ENCODE measurements at regions not wholly inside any gene's neighbourhood (a gene's known extent, or its start where the extent isn't known, plus 50 kb on each side); places are given as distances from the start of the nearest gene placed in this dataset.
"Not testable (repeated sequence)": the region's sequence is repeated elsewhere in the genome, so short reads cannot be mapped to it uniquely, and the experiment has no call there.

DNA sequence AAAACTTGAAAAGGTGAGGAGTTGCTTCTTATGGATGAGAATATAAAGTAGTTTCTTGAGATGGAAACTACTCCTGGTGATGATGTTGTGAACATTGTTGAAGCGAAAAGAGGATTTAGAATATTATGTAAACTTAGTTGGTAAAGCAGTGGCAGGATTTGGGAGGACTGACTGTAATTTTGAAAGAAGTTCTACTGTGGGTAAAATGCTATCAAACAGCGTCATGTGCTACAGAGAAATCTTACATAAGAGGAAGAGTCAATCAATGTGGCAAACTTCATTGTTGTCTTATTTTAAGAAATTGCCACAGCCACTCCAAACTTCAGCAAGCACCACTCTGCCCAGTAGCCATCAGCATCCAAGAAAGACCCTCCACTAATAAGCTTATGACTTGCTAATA lies 112.9 kb upstream of the ZEB2 start:
- DNase-seq, result no peak

DNA sequence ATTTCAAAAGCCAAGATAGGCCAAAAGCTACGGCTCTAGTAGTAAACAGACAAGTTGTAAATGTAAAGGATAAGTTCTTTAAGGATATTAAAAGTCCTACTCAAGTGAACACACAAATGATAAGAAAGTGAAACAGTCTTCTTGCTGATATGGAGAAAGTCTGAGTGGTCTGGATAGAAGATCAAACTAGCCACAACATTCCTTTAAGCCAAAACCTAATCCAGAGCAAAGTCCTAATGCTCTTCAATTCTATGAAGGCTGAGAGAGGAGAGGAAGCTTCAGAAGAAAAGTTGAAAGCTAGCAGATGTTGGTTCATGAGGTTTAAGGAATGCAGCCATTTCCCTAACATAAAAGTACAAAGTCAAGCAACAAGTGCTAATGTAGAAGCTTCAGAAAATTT lies 111.7 kb upstream of the ZEB2 start:
- DNase-seq, result no peak

DNA sequence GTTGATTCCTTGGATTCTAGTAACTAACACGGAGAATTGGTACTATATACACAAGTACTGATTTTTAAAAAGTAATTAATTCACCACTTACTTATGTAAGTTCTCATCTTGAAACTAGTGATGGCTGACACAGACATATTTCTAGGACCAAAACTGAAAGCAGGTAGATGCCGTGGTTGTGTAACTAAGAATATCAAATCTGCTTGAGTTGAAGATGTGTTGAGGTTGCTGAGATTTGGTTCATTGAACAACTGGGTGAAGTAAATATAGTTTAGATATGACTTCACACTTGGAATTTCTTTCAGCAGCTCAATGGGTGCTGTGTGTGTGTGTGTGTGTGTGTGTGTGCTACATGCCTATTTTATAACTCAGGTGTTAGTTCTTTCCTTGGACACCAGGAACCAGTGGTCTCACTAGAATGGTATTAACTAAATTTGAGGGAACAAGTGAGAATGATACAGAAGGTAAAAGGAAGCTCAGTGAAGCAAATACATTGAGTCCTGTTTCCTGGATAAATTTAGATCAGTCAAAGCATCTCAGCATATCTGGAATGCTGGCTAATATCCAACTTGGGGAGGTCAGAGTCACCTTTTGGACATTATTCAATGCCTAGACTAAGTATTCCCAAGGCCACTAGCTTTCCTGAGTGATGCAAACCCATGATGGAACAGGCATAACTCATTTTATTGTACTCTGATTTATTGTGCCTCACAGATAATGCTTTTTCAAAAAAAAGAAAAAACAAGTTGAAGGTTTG lies 110.7 kb upstream of the ZEB2 start:
- no peak for DNase-seq

DNA sequence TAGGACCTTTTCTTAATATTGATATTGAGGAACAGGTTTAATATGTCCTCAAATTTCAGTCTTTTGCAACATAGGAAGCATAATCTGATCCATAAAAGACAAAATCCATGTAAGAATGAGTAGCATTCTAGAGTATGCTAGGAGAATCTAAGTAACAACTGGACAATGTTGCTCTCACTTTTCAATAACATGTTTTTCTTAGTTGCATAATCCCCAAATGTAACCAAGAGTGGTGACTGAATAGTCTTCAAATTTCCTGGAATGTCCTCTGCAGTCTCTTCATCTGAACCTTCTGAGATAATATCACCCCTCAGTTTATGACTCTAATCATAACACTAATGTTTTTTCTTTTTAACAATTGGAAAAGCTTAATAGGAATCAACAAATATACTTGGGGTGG lies 110.0 kb upstream of the ZEB2 start:
- DNase-seq, result no peak

DNA sequence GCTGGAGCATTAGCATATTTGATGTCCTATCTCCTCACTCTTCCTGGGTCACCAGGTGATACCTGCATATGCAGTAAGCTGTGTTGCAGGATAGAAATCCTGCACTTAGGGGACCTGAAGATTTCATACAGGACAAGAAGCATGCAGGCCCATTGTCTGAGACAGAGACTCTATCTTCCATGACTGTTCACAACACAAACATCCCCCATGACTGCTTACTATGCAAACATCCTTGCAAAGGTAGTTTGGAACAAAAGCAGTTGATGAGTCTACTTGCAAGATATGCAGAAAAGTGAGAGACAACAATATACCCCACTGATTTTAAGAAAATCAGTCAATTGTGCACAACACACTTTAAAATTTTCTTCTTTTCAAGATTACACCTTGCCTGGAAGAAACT lies 108.6 kb upstream of the ZEB2 start:
- no peak for DNase-seq

DNA sequence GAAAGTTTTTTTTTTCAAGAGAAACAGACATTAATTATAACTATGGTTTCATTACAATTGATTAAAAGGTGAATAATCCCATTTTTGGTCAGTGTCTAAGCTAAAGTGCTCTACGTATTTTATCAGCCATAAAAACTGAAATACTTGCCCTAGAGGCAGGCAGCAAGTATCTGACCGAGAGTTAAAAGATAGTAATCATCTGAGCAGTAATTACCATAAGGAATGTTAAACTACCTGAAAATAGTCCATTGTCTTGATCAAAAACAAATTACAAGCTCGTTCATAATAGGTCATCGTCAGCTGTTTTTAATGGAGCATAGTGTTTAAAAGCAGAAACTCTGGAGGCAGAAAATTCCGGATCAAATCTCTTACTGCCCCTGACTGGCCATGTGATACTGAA lies 105.7 kb upstream of the ZEB2 start:
- no peak for DNase-seq

DNA sequence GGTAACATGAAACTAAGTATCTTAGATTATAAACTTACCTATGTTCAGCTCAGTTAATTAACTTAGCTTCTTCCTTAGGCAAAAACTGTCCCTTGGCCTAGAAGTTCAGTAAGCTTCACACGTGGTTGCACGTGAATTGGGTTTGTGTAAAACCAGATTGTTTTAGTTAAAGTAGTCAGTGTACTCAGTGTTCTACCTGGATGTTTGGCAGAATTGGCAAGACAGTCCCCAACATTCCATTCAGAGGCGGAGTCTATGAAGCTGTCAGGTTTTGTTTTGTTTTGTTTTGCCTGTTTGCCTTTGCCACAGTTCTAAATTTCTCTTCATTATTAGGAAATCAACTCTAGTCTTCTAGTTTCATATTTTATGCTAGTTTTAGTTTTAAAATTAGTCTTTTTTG lies 105.3 kb upstream of the ZEB2 start:
- no peak for DNase-seq

DNA sequence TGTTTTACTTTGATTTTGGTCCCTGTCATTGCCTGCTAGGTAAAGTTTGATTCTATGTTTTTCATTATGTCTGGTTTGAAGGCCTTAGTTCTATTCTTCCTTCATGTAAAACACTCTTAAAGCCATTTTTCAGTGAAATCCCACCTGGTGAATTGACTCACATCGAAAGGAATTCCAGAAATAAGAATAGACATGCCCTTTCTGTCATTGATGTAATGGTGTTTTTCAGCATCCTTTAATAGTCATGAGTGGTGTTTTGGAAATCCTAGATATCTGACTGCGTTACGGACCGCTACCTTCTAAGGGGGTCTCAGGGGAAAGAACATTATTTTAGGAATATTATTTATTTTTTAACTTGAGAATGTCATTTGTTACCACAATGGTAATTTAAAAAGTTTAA lies 104.5 kb upstream of the ZEB2 start:
- DNase-seq, result no peak

DNA sequence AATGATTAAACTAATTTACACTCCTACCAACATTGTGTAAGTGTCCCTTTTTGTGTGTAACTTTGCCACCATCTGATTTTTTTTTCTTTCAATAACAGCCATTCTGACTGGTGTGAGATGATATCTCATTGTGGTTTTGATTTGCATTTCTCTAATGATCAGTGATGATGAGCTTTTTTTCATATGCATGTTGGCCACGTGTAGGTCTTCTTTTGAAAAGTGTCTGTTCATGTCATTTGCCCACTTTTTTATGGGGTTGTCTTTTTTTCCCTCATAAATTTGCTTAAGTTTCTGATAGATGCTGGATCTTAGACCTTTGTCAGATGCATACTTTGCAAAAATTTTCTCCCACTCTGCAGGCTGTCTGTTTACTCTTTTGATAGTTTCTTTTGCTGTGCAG lies 102.5 kb upstream of the ZEB2 start:
- DNase-seq, result not testable (repeated sequence)

DNA sequence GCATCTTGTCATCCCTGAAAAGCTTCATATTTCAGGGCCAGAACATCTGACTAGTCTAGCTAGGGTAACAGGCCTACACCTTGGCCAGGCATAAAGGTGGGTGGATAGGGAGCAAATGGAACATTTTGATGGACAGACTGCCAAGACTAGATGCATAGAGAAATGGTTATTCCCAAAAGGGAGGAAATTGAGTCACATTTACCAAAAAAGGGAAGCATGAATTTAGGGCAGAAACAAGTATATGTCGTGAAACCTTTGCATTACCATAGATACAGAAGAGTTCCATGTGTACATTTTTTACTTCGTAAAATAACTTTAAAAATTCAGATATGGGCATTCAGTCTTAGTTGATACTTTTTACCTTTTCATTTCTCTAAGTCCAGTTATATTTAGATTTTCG lies 101.3 kb upstream of the ZEB2 start:
- no peak for DNase-seq

DNA sequence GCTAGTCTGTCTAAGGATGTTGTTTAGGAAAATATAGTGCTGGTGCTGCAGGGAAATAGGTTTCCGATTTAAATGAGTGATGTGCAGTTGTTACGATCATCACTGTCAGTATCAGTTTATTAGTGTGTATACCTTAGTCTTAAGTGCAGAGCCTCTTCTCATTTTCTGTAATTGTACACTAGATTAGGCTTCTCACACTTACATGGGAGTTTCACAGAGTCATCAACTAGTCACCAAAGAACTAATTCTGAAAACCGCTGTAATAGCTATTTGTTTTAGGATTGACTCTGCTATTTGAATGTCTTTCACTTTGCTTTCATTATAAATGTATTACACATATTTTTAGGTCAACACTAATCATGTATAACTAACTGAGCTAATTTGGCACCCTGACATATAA lies 99.8 kb upstream of the ZEB2 start:
- no peak for DNase-seq

DNA sequence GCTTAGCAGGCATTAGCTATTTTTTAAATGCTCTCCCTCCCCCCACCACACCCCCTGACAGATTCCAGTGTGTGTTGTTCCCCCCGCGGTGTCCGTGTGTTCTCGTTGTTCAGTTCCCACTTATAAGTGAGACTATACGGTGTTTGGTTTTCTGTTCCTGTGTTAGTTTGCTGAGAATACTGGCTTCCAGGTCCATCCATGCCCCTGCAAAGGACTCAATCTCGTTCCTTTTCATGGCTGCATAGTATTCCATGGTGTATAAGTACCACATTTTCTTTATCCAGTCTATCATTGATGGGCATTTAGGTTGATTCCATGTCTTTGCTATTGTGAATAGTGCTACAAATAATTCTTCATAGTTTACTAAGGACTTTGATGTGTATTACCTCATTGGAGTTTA lies 97.3 kb upstream of the ZEB2 start:
- not testable (repeated sequence) for DNase-seq

DNA sequence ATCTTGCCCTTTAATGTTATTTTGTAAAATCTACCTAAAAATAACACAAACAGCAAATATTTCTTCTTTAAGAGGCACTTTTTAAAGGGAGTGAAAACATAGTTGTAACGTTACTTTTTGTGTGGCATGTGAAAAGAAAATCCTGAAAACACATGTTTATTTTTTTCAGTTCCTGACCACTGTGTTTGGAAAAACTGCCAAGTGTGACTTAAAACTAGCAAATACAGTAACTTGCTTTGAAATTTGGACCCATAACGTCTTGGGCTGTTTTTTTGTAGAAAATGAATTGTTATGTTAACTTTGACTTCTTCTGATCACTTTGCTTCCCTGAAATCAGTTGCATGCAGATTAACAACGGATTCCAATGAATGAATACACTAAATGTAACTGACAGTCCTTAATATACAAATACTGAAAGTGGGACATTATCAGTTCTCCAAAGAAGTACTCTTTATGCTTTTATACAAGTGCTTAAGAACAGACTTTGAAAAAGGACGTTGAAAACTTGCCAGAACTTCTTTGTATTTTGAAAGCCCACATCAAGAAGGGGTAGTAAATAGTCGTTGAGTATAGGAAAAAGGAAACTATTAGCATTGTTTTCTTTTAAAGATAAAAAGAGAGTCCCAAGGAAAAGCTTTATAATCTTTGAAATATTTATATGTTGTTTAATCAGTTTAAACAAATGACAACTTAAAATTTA lies 96.1 kb upstream of the ZEB2 start:
- no peak for DNase-seq

DNA sequence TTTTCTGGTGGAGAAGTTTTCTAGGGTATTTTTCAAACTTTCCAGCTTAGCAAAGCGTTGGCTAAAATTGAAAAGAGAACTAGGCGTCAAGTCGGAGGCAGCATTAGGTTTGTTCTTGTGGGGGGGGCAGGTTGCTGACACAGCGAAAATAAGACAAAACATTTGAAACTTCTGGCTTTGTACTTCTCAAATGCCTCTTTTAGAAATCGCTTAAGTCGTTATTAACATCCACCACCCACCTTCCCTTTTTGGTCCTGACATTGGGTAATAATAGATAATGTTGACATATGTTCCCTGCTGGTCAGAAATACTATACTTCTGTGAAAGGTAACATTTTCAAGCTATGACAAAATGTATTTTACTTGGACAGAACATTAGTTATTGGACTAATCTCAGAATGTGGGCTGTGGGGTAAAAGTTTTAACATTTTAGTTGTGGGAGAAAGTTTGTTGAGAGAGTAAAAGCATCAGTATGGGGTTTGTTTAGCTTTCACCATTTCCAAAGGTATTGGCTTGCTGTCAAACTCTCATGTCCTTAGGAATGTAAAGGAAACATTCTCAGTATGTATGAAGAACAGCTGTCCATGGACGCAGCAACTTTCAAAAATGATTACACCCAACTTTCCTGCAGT lies 88.1 kb upstream of the ZEB2 start:
- DNase-seq, result no peak

DNA sequence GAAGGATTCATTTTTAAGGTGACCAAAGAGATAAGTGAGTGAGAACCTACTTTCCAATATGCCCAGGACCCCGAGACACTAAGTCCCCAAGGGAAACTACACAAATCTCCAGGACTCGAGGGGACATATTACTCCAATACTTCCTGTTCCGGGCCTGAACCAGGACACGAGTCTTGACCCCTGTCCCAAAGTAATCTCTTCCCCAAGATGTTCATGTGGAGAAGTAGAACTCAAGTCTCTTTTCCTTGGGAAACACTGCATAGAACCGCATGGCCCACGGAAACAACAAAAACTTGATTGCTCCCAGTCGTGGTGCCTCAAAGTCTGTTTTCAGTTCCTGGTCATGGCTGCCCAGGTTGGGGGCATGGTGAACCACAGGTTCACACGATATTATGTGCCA lies 87.2 kb upstream of the ZEB2 start:
- no peak for DNase-seq

DNA sequence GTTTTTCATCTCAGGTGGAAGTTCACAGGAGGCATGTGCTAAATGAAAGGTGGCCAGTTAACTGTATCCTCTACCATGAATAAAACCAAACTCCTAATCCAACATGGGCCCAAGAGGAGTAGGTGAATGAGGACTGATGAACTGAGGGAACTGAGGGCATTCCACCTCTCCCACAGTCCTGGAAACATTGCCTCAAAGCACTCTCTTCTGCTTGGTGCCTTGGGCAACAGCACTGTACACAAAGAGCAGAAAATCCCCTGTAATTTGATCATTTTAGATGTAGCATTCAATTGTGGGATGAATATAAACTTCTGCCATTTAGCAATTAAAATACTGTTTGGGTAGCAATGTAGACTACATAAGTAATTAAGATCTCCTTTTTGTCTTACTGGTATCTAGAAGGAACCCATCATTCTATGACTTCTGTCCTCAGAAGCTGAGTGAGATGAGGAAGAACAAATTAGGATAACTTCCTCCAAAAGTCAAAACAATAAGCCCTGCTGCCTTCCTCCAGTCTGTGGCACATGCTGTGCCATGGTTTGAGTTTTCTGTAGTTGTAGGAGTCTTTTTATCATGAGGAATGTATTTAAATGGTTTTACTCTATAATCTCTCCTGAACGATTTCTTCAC lies 86.7 kb upstream of the ZEB2 start:
- no peak for DNase-seq

DNA sequence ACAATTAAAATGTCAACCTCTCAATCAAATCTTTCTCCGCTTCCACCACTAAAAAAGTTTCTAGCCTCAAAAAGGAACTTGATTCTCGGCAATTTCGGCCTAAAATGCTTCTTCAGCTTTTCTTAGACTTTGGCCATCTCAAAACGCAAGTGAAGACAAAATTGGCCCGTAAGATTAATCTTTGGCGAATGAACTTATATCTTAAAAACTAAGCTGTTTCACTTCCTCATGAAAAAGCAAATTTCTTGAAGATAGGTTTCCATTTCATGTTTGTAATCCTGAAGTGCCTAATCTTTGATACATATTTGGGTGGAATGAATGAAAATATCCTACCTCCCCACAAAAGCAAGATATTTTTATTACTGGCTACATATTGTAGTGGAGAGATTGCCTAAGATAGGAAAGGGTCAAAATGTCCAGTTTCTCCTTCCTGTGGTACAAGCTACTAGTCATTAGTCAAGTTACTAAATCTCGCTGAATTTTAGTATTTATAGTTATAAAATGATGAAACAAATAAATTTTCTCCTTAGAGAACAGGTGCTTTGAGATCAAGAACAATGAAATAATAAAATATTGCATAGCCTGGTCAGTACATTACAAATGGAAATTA lies 85.4 kb upstream of the ZEB2 start:
- no peak for DNase-seq

DNA sequence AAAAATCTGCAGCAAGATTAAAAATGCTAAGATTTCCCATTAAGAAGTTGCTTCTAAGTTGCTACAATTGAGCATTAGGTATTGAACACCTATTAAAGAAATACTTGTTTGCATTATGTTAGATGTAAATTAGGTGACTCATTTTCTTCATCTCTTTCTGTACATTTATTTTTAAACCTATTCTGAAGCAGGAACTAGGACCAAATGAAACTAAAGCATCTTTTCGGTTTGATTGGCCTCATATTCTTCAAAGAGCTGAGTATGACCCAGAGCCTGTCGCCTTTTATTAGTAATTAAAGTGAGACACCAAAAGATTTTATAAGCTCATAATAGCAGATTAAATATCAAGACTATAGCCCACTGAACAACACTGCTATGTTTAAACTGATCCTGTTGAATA lies 83.4 kb upstream of the ZEB2 start:
- DNase-seq, result no peak

DNA sequence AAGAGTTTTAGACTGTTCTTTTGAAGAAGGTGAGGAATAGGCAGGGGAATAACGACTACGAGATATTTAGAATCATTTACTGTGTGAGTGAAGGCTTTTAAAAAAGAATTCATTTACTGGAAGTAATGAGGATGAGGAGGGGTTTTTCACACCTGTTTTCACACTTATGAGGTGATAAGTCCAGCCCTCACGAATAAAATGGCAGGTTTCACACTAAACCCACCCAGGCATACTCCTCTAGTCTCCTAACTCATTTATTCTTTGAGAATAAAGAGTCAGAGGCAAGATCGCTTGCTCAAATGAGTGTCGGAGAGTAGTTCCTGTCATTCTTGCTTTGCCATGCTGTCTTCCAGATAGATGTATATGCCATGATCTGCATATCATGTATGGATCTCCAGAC lies 79.0 kb upstream of the ZEB2 start:
- DNase-seq, result no peak

DNA sequence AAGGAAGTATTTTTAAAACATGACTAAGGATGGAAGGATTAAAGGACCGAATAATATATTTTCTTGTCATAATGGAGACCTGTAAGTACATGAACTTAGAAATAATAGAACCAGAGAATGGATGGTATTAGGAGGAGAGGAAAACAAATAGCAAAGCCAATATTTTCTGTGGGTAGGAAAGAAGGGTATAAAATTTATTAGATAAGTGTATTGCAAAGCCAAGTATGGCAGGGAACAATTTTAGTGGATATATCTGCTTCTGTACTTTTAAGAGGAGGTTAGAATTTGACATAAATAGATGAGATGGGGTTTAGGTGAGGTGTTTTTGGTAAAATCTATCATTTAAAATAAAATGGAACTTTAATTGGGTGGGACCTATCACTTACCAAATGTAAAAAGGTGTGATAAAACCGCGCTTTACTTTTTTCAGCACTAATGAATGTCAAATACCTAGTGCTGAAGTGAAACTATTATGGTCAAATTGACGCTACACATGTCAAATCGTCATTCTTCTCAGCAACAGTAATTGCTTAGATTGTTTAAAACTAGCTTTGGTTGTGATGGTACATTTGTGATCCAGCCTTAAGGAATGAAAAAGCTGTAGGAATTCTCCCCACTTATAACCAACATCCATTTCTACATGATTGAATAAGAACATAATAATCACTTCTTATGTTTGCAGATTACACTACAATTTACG lies 78.1 kb upstream of the ZEB2 start:
- DNase-seq, result no peak

DNA sequence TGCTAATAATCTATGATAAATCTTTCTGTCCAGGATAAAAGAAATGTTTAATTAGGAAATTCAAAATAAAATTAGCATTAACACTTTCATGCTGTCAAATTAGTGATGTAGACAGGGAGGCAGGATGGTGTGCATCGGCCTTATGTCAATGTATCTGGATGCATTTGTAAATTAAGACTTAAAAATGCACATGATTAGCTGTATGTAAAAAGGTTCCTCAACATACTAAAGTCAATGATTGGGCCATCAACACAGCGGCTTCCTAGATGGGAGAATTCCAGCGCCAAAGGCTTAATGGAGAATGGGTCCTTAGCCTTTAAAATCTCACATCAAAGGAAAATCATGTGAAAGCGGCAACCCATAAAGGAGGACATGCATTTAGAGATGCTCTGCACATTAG lies 77.5 kb upstream of the ZEB2 start:
- no peak for DNase-seq

DNA sequence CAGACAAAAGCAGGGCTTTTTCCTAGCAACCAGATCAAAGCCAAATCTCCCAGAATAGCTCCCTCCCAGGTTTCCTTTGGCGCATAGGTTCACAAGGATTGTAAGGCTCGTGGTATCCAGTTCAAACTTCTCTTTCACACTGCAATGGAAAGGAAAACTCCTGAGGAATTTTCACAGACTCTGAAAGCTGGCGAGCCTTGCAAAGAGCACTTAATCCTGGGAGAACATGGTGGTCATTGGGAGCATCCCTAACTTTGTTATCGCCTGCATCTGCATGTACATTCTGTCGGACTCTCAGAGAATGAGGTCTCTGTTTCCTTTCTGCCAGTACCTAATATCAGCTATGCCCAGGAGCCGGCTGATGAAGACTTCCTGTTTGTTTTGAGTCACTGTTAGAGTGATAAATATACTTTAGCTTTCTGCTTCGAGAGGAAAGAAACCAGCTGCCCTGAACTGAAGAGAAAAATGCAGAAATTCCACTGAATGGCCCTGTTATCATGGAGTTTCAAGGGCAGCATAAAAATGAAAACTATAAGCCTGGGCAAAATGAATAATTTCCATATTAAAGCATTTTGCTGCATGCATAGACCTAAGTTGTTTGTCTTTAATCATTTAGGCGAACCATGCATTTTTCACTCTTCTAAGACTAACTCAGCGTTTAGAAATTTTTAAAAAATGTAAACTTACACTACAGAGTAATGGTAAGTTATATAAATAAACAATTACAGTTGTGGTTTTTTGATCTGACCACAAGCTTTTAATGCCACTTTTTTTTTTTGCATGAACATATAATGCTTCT lies 76.4 kb upstream of the ZEB2 start:
- no peak for DNase-seq

Measured in NCI-H146 (cell line).